ENCODE measurements at regions not wholly inside any gene's neighbourhood (a gene's known extent, or its start where the extent isn't known, plus 50 kb on each side); places are given as distances from the start of the nearest gene placed in this dataset.
A peak's percentile ranks its signal among the peaks of the same experiment; 100 is the strongest.

DNA sequence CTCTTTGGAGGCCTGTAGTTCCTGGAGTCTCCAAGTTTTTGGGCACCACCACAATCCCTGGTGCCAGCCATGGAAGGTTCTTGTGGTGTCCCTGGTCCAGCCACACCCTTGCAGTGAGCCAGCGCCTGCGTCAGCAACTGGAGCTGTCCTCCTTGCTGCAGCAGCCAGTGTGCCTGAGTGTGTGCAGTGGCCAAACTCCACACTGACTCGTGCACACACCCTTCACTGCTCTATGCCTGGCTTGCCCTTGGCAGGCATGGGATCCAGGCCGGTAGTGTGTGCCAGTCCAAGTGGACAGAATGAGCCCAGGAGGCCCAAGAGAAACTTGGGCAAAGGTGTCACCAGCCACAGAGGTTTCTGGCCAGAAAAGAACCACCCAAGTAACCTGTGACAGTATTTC, 1074.0 kb downstream of the PCDH18 start:
- intact Hi-C loops (cut with DNase I), result no loop called here
- DNase-seq (ENCODE audit: missing footprints) (peak; percentile 42), ATAC-seq (no peak)

DNA sequence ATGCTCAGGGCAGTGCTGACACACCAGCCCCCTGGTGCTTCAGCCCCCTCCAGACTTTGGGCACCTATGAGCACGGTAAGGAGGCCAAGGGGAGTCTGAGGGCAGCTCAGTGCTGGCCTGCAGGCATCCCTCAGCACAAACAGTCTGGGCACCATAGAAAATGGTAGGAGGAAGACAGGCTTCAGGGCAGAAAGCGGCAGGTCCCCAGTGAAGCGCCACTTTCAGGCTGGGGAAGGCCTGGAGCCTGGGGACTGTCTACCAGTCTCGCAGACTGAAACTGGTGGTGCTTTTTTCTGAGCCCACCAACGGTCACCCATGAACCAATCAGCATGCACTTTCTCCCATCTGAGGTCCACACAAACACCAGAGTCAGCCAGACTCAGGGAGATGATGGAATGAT, 1074.7 kb downstream of the PCDH18 start:
- ATAC-seq (no peak), DNase-seq (ENCODE audit: missing footprints) (no peak)
- intact Hi-C loops (cut with DNase I), result no loop called here

DNA sequence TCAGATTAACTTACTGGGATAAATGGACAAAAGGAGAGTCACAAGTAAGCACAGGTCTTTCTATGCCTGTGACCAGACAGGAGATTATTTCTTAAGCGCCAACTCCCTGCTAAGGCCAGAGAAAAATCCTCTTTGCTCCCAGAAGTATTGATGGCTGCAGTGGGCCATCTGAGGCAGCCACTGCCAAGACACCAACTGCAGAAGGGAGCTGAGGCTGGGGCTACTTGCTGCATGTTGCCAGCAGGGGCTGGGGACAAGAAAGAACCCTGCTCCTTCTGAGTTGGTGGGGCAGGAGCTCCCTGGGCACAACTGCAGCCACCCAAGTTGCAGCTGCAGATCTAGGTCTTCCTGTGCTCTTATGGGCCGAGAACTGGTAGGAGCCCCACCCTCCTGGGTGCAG, 1075.3 kb downstream of the PCDH18 start:
- no peak for DNase-seq (ENCODE audit: missing footprints)
- intact Hi-C loops (cut with DNase I), result no loop called here
- ATAC-seq, result no peak

DNA sequence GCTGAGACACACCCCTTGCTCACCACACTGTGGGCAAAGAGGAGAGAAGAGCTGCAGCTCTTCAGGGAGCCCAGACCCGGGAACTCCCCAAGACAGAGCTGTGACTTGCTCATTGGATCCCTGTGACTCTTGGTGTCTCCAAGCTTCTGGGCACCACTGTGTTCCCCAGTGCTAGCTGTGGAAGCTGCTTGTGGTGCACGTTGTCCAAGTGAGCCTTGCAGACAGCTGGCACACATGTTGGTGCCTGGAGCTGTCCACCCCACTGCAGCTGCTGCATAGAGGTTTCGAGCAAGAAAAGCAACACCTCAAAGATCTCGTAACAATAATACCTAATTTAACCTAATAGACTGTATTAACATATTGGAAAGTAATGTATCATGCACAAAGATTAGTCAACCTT, 1089.3 kb downstream of the PCDH18 start:
- DNase-seq (ENCODE audit: missing footprints) (no peak), ATAC-seq (no peak)
- intact Hi-C loops (cut with DNase I), result no loop called here

DNA sequence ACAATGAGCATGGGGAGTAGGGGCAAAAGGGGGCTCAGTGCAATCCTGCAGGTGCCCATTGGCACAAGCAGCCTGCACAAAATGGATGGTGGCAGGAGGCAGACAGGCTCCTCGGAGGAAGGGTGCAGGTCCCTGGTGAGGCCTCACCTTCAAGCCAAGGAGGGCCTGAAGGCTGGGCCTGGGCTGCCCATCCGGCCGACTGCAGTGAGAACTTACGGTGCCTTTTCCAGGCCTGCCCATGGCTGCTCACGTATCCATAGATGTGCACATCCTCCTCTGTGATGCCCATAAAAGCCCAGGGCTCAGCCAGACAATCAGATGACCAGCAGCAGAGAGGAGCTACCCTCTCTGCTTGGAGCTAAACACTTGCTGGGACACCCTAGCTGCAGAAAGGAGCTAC, 1089.8 kb downstream of the PCDH18 start:
- intact Hi-C loops (cut with DNase I), result no loop called here
- DNase-seq (ENCODE audit: missing footprints), result peak; percentile 37

DNA sequence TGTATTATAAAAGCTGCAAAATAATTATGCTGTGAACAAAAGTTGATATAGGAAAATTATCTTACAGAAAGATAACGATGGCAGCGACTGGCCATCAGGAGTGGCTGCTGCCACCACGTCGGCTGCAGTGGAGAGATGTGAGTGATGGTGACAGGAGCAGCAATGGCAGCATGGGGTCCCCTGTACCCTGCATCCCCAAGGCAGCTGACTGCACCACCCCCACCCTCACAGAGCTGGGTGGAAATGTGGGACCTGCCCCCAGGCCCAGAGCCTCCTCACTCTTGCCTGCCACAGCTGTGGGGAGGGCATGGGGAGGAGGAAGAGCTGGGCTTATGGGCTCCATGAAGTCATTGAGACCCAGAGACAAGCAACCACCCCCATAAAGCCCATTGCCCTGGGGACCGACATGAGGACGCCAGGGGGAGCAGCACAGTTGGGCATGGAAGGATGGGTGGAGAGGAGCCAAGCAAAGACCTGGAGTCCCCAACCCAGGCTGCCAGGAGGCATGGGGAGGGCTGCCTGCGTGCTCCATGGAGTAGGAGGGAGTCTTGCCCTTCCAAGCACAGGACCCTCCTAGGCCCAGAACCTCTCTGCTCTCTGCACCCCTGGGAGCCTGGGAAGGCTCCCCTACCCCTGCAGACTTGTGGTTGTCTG, 1090.5 kb downstream of the PCDH18 start:
- DNase-seq (ENCODE audit: missing footprints) (peak; percentile 39), ATAC-seq (no peak)
- intact Hi-C loops (cut with DNase I), result no loop called here

More for the DNA sequence above, 1089.8 kb downstream of the PCDH18 start:
- ATAC-seq, result no peak

DNA sequence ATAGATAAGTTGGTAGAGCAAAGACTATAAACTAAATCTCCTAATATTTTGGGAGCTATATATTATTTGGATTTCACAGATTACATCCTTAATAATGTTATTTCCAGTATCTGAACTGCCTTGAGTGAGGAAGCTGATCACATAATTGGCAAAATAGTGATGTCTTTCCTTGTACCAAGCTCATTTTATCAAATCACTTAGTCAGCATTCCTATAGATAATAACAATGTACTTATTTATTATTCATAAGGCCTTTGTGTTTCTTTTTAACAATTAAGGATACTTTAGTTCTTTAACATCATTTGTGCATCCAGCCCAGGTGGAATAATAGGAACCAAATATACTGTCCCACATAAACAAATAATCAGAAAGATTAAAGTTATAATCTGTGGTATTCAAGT, 1093.6 kb downstream of the PCDH18 start:
- intact Hi-C loops (cut with DNase I), result no loop called here
- no peak for ATAC-seq
- DNase-seq (ENCODE audit: missing footprints), result no peak

DNA sequence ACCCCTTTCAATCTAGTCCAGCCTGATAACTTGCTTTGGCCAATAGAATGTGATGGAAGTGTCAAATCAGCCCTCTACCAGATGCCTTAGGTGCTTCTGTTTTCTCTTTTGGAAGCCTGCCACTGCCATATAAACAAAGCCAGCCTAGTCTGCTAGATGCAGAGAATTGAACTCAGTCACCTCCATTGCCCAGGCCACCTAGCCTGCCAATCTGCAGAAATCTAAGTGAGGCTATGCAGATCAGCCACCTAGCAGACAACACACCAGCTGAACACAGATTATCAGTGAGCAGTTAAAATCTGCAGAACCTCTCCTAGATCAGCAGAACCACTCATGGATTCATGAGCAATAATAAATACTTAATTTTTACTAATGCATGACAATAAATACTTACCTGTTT, 1108.2 kb downstream of the PCDH18 start:
- no peak for ATAC-seq
- intact Hi-C loops (cut with DNase I), result no loop called here
- no peak for DNase-seq (ENCODE audit: missing footprints)

DNA sequence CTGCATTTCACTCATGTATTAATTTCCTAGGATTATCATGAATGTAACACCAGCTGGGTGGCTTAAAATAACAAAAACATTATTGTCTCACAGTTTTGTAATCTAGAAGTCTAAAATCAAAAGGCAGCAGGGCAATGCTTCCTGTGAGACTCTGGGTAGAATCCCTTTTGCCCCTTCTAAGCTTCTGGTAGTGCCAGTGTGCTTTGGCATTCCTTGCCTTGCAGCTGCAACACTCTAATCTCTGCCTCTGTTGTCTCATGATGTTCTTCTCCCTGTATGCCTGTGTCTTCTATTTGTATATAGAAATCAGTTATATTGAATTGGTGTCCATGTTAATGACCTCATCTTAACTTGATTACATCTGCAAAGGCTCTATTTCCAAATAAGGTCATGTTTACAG, 1117.3 kb downstream of the PCDH18 start:
- intact Hi-C loops (cut with DNase I), result no loop called here
- ATAC-seq (no peak), DNase-seq (ENCODE audit: missing footprints) (no peak)

DNA sequence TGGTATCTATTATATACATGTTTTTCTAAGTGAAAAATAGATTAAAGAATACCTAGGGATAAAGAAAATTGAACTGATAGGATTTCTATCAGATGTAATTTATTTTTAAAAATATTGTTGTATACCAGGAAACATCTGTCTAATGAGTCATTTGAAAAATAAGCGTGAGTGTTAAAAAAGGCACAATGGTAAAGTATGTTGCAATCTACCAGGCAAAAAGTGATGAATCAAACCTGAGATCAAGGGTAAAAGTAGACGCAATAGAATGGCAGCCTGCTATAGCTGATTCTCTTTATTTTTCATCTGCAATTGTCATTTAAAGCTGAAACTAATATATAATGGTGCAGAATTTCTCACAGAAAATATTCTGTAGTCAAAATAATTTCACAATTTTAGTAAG, 1119.6 kb downstream of the PCDH18 start:
- DNase-seq (ENCODE audit: missing footprints) (no peak), ATAC-seq (no peak)
- intact Hi-C loops (cut with DNase I), result no loop called here

DNA sequence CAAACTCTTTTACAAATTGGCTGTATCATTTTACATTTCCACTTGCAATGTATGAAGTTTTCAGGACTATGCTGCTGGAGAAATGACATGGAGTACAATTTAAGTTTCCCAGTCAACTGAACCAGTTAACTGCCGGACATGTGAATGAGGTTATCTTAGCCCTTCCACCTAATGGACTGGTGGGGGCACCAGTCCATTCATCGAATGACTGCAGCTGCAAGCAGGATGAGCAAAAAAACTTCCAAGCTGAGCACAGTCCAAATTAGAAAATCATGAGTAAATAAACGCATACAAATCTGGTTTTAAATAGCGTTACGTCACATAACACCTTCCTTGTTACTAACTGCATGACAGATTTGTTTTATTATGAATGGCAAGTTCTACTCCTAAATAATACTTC, 1131.5 kb downstream of the PCDH18 start:
- ATAC-seq (no peak), DNase-seq (ENCODE audit: missing footprints) (no peak)
- intact Hi-C loops (cut with DNase I), result no loop called here

DNA sequence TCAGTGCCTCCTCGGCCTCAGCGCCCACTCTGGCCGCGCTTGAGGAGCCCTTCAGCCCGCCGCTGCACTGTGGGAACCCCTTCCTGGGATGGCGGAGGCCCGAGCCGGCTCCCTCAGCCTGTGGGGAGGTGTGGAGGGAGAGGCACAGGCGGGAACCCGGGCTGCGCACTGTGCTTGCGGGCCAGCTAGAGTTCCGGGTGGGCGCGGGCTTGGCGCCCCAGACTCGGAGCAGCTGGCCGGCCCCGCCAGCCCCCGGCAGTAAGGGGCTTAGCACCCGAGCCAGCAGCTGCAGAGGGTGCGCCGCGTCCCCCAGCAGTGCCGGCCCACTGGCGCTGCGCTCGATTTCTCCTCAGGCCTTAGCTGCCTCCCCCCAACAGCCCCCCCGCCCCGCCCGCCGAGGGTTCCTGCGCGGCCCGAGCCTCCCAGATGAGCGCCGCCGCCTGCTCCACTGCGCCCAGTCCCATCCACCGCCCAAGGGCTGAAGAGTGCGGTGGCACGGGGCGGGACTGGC, 1137.0 kb downstream of the PCDH18 start:
- intact Hi-C loops (cut with DNase I), result no loop called here
- DNase-seq (ENCODE audit: missing footprints), result peak; percentile 35
- ATAC-seq, result no peak

DNA sequence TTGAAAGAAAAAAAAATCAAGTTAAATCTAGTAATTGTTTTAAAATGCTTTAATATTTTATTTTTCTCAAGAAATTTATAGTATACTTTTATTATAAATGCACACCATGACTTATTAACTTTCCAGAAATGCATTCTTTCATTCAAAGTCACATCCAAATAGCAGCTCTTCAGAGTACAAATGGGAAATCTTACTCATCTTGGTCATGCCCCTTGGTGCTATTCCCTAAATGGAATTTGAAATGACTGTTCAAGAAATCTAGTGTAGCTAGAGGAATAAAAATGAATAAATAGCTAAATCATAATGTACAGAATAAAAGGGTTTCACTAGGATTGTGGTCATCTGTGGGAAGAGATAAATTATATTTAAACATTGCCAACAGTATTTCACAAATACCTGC, 1139.7 kb downstream of the PCDH18 start:
- ATAC-seq, result no peak
- DNase-seq (ENCODE audit: missing footprints), result no peak
- intact Hi-C loops (cut with DNase I), result no loop called here

DNA sequence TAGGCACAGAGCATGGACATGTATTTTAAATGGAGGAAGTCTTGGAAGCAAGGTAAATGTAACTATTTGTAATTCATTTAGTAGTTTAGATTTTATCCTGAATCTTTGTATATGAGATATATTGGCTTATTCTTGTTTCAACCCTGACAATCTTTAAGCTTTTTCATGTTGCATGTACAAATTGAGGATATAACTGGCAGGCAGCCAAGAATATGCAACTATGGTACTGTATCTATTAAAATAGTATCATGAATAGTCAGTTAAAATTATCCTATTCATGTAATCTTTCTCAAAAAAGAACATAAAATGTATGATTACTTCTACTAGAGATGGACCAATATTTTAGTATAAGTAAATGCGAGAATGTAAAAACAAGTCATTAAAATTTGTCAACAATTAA, 1141.5 kb downstream of the PCDH18 start:
- DNase-seq (ENCODE audit: missing footprints) (no peak), ATAC-seq (no peak)
- intact Hi-C loops (cut with DNase I), result no loop called here

DNA sequence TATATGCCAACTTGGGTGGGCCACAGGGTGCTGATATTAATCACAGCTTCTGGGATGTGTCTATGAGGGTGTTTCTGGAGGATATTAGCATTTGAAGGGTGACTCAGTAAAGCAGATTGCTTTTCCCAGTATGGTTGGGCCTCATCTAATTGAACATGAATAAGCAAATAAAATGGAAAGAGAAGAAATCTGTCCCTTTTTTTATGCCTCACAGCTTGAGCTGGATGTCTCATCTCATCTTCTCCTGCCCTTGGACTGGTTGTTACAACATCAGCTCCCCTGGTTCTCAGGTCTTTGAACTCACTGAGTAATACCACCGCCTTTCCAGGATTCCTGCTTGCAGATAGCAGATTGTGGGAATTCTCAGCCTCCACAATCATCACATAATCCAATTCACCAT, 1149.2 kb downstream of the PCDH18 start:
- ATAC-seq, result no peak
- intact Hi-C loops (cut with DNase I), result no loop called here
- DNase-seq (ENCODE audit: missing footprints), result no peak

DNA sequence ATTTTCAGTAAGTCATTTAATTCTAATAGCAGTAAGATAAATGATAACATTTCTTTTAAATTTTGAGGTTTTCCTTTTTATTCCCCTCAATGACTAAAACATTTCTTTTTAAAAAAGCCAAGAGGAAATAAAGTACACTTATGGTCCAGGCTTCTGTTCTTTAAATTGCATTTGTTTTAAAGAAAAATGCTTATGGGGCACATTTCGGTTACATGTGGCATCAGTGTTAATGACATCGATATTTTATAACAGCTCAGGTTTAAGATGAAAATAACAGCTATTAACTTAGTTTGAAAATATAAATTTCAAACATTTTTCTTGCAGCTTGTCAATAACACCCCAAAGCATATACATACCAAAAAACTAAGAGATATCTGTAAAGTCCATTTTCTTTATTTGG, 1161.1 kb downstream of the PCDH18 start:
- DNase-seq (ENCODE audit: missing footprints) (no peak), ATAC-seq (no peak)
- intact Hi-C loops (cut with DNase I), result no loop called here

DNA sequence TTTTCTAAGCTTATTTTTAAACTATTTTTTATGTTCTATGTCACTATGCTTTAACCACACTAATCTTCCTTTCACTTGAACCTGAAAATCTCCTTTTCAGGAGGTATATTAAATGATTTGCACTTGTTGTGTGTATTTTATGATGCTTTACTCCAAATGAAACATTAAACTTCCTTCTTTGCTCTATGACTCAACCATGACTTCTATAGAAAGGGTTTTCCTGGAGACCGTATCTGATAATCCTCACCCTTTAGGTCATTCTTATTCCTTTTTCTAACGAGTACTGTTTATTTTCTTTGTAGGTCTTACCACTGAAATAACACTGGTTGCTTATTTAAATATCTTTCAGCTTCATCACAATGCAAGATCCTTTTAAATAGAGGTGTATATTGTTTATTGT, 1163.2 kb downstream of the PCDH18 start:
- ATAC-seq, result no peak
- DNase-seq (ENCODE audit: missing footprints), result no peak
- intact Hi-C loops (cut with DNase I), result no loop called here

DNA sequence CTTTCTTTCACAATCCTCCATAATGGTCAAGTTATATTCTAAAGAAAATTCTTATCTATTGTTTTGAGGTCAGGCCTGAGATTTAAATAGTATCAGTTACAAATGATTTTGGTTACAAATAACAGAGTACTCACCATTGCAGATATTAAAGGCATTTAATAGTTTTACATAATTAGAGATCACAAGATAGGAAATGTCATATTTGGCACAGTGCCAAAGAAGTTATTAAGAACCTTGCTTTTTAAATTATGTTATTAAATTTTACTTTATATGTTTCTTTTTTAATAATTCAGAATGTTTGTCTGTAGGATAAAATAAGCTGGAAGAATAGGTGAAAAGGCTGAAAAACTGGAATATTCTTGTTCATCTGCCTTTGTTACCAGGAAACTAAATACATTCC, 1174.7 kb downstream of the PCDH18 start:
- no peak for ATAC-seq
- intact Hi-C loops (cut with DNase I), result no loop called here

DNA sequence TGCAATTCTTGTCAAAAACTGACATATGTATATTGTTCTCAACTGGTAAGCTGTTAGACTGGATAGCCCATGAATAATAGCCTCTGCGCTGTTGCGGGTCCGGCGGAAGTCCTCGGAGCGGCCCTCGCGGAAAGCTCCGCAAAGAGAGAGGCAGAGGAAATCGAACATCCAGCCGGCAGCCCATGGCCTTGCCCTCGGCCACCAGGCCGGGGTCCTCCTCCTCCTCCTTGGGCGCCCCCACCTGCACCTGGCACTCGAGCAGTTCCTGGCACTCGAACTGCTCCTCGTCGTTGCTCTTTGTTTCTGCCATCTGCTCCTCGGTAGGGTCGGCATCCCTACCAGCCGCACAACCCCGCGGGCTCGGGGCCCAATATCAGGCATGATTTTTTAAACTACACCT, 1176.3 kb downstream of the PCDH18 start:
- intact Hi-C loops (cut with DNase I), result no loop called here
- no peak for ATAC-seq

More for the DNA sequence above, 1174.7 kb downstream of the PCDH18 start:
- DNase-seq (ENCODE audit: missing footprints), result no peak

DNA sequence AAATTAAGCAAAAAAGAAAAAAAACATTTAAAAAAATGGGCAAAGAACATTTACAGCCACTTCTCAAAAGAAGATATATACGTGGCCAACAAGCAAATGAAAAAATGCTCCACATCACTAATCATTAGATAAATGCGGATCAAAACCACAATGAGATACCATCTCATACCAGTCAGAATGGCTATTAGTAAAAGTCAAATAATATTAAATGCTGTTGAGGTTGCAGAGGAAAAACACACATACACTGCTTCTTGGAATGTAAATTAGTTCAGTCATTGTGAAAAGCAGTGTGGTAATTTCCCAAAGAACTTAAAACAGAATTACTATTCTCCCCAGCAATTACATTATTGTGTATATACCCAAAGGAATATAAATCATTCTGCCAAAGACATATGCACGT, 1189.0 kb downstream of the PCDH18 start:
- intact Hi-C loops (cut with DNase I), result no loop called here
- no peak for ATAC-seq
- no peak for DNase-seq (ENCODE audit: missing footprints)

More for the DNA sequence above, 1176.3 kb downstream of the PCDH18 start:
- DNase-seq (ENCODE audit: missing footprints), result no peak

DNA sequence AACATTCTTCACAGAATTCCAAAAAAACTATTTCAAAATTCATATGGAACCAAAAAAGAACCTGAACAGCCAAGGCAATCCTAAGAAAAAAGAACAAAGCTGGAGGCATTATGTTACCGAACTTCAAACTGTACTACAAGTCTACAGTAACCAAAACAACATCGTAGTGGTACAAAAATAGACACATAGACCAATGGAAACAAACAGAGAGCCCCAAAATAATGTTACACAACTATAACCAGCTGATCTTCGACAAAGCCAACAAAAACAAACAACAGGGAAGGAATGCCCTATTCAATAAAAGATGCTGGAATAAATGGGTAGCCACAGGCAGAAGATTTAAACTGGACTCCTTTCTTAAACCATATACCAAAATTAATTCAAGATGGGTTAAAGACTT, 1189.6 kb downstream of the PCDH18 start:
- no peak for ATAC-seq
- intact Hi-C loops (cut with DNase I), result no loop called here
- no peak for DNase-seq (ENCODE audit: missing footprints)

Measured in Right ventricle myocardium inferior (tissue), 1 donor.